Mammary epithelial cell (primary cell): ENCODE measurements at regions not wholly inside any gene's neighbourhood (a gene's known extent, or its start where the extent isn't known, plus 50 kb on each side); places are given as distances from the start of the nearest gene placed in this dataset.
"Not testable (repeated sequence)": the region's sequence is repeated elsewhere in the genome, so short reads cannot be mapped to it uniquely, and the experiment has no call there.

ENCODE experiments used
- CTCF ChIP-seq, 2 donors: IDR thresholded peaks in 1 of 2; conservative IDR thresholded peaks in 1 of 2; 2 replicates each; pipeline ENCODE4 v1.5.1; 2011 to 2012; ENCODE audit warnings: inconsistent platforms in 2 of 2, low read length in 2 of 2, mild to moderate bottlenecking in 2 of 2, control low read depth in 1 of 2, low read depth in 1 of 2; ENCODE audit not compliant: insufficient read depth in 1 of 2; ENCODE audit errors: extremely low read depth in 1 of 2
- EZH2 ChIP-seq: IDR thresholded peaks from 2 replicates; pipeline ENCODE4 v1.6.1; 2012; ENCODE audit warnings: low read length, inconsistent platforms, borderline replicate concordance

DNA sequence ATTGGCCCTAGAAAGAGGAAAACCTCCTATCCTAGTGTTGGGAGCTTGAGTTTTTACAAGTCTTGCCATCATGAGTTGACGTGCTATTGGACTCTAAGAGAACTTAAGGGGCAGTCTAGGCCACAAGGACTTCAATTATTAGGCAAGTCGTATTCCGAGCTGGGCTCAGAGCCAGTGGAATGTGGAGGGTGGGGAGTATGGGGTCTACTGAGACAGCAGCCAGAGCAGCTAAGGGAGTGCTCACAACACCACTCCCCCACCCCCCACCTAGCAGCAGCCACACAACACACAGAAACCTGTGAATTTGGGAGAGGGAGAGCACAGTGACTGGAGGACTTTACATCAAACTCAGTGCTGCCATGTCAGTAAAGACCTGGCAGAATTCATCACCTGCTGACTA lies 62.0 kb upstream of the ZNG1F start:
- not testable (repeated sequence) for TF ChIP-seq CTCF (conservative IDR thresholded peaks at IDR 0.05 in 1 of 2, IDR thresholded peaks at IDR 0.05 in 1 of 2; ENCODE audit: extremely low read depth in 1 of 2, insufficient read depth in 1 of 2, low read depth in 1 of 2, low read length in 2 of 2); EZH2
